H54 (cell line): ENCODE measurements at regions not wholly inside any gene's neighbourhood (a gene's known extent, or its start where the extent isn't known, plus 50 kb on each side); places are given as distances from the start of the nearest gene placed in this dataset.
"Not testable (repeated sequence)": the region's sequence is repeated elsewhere in the genome, so short reads cannot be mapped to it uniquely, and the experiment has no call there.

Experiments
- DNase-seq: peaks from one replicate; pipeline ENCODE4 v3.0.0; 2011; ENCODE audit warnings: low spot score, mixed read lengths; ENCODE audit not compliant: insufficient read length
- FAIRE-seq: peaks from 3 replicates; lab custom pipeline; 2011; peaks lifted over from hg19 to GRCh38; lab: Jason Lieb, UNC
- POLR2A ChIP-seq: IDR thresholded peaks from 2 replicates; pipeline ENCODE4 v1.6.1; 2011; ENCODE audit warnings: low read depth, mild to moderate bottlenecking, low read length

DNA sequence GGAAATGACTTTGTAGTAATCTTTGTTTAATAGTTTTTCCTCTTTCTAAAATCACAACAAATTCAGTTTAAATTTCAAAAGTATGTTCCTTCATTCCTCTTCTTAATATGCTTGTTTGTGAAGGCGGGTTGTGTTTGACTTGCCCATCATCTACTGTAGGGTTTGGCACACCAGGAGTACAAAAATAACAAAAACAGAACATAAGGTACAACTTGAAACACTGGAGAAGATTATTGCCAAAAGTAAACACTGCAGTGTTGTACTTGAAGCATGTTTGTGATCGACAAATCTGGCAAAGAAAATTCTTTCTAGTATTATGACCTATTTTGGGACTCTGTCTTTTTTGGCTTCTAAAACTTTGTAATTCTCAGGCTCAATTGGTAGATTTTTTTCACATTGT, 518.6 kb downstream of the SLITRK5 start:
- DNase-seq (no peak), FAIRE-seq (no peak)
- no peak for TF ChIP-seq POLR2A

DNA sequence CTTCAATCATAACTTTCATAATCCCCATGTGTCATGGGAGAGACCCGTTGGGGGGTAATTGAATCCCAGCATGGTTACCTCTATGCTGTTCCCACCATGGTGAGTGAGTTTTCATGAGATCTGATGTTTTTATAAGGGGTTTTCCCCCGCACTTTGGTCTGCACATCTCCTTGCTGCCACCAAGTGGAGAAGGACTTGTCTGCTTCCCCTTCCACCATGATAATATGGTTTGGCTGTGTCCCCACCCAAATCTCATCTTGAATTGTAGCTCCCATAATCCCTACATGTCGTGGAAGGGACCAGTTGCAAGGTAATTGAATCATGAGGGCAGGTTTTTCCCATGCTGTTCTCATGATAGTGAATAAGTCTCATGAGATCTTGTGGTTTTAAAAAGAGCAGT, 524.9 kb downstream of the SLITRK5 start:
- FAIRE-seq (no peak), DNase-seq (no peak)
- no peak for TF ChIP-seq POLR2A

GRCh38 chr13:88217372-88217771, 546.2 kb downstream of the SLITRK5 start:
- DNase-seq (no peak), FAIRE-seq (peak; percentile 48)
- no peak for TF ChIP-seq POLR2A

DNA sequence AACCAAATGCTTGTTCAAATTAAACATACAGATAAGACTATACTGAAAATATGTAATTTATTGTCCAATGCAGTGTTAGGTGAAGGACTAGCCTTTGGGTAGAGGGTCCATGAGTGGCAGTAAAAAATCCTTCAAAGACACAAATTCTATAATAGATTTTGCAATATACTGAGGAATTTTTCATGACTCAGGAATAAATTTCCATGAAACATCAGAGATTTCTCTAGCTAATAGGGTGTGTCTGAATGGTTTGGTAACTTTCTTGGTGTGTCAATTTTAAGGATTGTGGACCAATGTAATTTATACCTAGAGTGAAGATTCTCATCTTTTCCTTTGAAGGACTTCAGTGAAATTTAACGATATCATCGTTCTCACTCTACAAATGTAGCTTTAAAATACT, 546.7 kb downstream of the SLITRK5 start:
- FAIRE-seq (no peak), DNase-seq (no peak)
- TF ChIP-seq POLR2A = no peak

GRCh38 chr13:88223958-88224357, 552.8 kb downstream of the SLITRK5 start:
- no peak for FAIRE-seq
- no peak for DNase-seq
- TF ChIP-seq POLR2A = no peak

DNA sequence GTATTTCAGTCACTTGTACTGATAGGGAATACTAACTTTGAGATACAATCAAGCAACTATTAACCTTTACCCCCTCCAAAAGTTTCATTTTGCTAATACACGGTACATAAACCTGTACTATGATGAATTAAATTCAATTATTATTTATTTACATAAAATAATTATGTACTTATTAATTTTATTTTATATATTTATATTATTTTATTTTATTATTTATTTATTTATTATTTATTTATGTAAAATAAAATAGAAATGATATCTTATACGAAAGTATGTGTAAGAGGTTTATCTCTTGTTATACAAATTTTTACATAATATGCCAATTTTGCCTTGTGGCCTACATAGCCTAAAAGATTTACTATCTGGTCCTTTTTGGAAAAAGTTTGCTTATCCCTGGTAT, 564.3 kb downstream of the SLITRK5 start:
- FAIRE-seq = no peak
- DNase-seq = no peak
- no peak for TF ChIP-seq POLR2A

- TF ChIP-seq POLR2A = no peak
- DNase-seq (no peak), FAIRE-seq (no peak)
Measured at GRCh38 chr13:88246239-88246638, 575.1 kb downstream of the SLITRK5 start.

DNA sequence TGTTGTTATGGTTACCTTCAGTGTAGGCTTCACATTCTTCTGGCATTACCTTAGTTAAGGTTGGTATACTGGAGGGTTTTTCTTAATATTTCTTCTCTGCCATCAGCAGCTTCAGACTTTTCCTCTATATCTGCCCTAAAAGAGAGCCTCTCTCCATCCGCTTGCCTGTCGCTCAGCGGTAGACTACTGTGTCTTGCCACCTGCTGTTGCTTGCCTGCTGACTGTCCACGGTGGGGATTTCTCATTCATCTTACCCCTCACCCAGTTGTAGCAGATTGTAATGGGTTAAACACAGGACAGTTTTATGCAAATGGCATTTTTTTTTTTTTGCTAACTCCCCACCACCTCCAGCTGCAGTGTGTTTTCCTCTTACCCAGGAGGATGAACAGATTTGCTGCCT, 577.2 kb downstream of the SLITRK5 start:
- DNase-seq = no peak
- no peak for TF ChIP-seq POLR2A
- FAIRE-seq = peak; percentile 20

- no peak for DNase-seq
- no peak for TF ChIP-seq POLR2A
- no peak for FAIRE-seq
Measured at GRCh38 chr13:88257706-88258105, 586.5 kb downstream of the SLITRK5 start.

DNA sequence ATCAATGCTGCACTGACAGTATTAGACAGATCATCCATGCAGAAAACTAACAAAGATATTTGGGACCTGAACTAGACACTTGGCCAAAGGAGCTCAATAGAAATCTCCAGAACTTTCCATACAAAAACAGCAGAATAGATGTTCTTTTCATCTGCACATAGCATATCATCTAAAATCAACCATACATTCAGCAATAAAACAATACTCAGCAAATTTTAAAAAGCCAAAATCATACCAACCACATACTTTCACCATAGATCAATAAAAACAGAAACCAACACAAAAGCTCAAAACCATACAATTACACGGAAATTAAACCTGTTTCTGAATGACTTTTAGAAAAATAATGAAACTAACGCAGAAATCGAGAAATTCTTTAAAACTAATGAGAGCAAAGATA, 592.6 kb downstream of the SLITRK5 start:
- TF ChIP-seq POLR2A = no peak
- DNase-seq = no peak

DNA sequence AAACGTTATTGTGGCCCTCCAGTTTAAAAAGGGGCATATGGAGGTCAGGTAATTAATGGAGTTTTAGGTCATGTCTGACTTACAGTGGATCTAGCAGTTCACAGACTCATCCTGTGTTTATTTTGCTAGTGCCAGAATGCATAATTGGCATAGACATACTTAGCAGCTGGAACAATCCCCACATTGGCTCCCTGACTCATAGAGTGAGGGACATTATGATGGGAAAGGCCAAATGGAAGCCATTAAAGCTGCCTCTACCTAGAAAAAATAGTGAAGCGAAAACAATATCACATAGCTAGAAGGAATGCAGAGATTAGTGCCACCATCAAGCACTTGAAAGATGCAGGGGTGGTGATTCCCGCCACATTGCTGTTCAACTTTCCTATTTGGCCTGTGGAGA, 610.7 kb downstream of the SLITRK5 start:
- FAIRE-seq (no peak), DNase-seq (no peak)
- TF ChIP-seq POLR2A = no peak

More for the DNA sequence above, 592.6 kb downstream of the SLITRK5 start:
- FAIRE-seq = peak; percentile 20

DNA sequence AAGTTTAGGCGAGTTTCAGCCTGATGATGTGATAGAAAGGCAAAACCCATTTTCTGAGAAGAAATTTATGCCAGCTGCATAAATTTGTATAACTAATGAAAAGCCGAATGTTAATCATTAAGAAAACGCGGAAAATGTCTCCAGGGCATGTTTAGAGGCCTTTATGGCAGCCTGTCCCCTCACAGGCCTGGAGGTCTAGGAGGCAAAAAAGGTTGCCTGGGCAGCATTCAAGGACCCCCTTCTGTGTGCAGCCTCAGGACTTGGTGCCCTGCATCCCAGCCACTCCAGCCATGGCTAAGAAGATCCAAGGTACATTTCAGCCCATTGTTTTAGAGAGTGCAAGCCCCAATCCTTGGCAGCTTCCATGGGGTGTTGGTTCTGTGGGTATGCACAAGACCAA, 614.2 kb downstream of the SLITRK5 start:
- no peak for TF ChIP-seq POLR2A
- DNase-seq (no peak), FAIRE-seq (no peak)

DNA sequence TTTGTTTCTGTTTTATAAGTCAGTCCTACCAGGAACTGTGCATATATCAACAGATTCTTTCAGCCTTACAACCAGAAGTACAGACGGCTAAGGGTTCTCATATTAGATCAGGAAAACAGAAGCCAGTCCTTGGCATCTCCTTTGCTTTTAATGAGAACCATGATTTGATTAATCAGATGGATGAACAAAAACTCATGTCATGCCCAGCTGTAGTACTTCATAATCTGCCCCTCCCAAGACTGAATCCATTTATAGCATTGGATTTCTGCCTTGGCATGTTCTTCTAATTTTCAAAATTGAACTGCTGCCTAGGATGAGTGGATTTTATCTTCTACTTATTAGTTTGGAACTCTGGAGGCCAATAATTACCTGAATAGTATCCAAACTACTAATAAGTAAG, 617.2 kb downstream of the SLITRK5 start:
- no peak for FAIRE-seq
- no peak for DNase-seq
- TF ChIP-seq POLR2A = no peak

GRCh38 chr13:88291731-88292130, 620.6 kb downstream of the SLITRK5 start:
- FAIRE-seq, DNase-seq: not testable (repeated sequence)

- FAIRE-seq (no peak), DNase-seq (no peak)
- TF ChIP-seq POLR2A = no peak
Measured at GRCh38 chr13:88294368-88294767, 623.2 kb downstream of the SLITRK5 start.

- no peak for DNase-seq
- no peak for FAIRE-seq
- no peak for TF ChIP-seq POLR2A
Measured at GRCh38 chr13:88303157-88303556, 632.0 kb downstream of the SLITRK5 start.
